HG03442 (cell line): ENCODE measurements at regions not wholly inside any gene's neighbourhood (a gene's known extent, or its start where the extent isn't known, plus 50 kb on each side); places are given as distances from the start of the nearest gene placed in this dataset.
"Not testable (repeated sequence)": the region's sequence is repeated elsewhere in the genome, so short reads cannot be mapped to it uniquely, and the experiment has no call there.

ENCODE experiments used
- ATAC-seq: cut with Tn5 transposase; IDR thresholded peaks from one replicate; pipeline ENCODE4 v1.9.1; 2021; ENCODE audit warnings: mild to moderate bottlenecking, moderate library complexity; ENCODE audit not compliant: unreplicated experiment

- ATAC-seq = no peak
Observed at GRCh38 chr5:136631186-136631585, 265.8 kb upstream of the TRPC7 start.

GRCh38 chr5:136629125-136629792 lies 263.9 kb upstream of the TRPC7 start:
- ATAC-seq = no peak

GRCh38 chr5:136626531-136626930 lies 261.2 kb upstream of the TRPC7 start:
- no peak for ATAC-seq

- no peak for ATAC-seq
Observed at GRCh38 chr5:136622747-136623146, 257.4 kb upstream of the TRPC7 start.

- no peak for ATAC-seq
Observed at GRCh38 chr5:136621743-136622142, 256.4 kb upstream of the TRPC7 start.

GRCh38 chr5:136620621-136621020 lies 255.3 kb upstream of the TRPC7 start:
- no peak for ATAC-seq

- no peak for ATAC-seq
Observed at GRCh38 chr5:136620016-136620419, 254.7 kb upstream of the TRPC7 start.

GRCh38 chr5:136619556-136619955 lies 254.2 kb upstream of the TRPC7 start:
- ATAC-seq = no peak

GRCh38 chr5:136615251-136616119 lies 250.1 kb upstream of the TRPC7 start:
- ATAC-seq = no peak

- no peak for ATAC-seq
Observed at GRCh38 chr5:136613230-136613629, 247.9 kb upstream of the TRPC7 start.

GRCh38 chr5:136605638-136606037 lies 240.3 kb upstream of the TRPC7 start:
- ATAC-seq = no peak

GRCh38 chr5:136600306-136600705 lies 235.0 kb upstream of the TRPC7 start:
- no peak for ATAC-seq

- no peak for ATAC-seq
Observed at GRCh38 chr5:136598802-136599404, 233.6 kb upstream of the TRPC7 start.

- no peak for ATAC-seq
Observed at GRCh38 chr5:136594416-136594815, 229.1 kb upstream of the TRPC7 start.

- ATAC-seq = no peak
Observed at GRCh38 chr5:136590581-136590980, 225.2 kb upstream of the TRPC7 start.

- no peak for ATAC-seq
Observed at GRCh38 chr5:136586196-136586595, 220.9 kb upstream of the TRPC7 start.

- no peak for ATAC-seq
Observed at GRCh38 chr5:136584474-136584873, 219.1 kb upstream of the TRPC7 start.

GRCh38 chr5:136579238-136579637 lies 213.9 kb upstream of the TRPC7 start:
- ATAC-seq = no peak

GRCh38 chr5:136569875-136570274 lies 204.5 kb upstream of the TRPC7 start:
- ATAC-seq = not testable (repeated sequence)

- ATAC-seq = not testable (repeated sequence)
Observed at GRCh38 chr5:136565457-136565856, 200.1 kb upstream of the TRPC7 start.

- not testable (repeated sequence) for ATAC-seq
Observed at GRCh38 chr5:136565050-136565449, 199.7 kb upstream of the TRPC7 start.

GRCh38 chr5:136564431-136564830 lies 199.1 kb upstream of the TRPC7 start:
- not testable (repeated sequence) for ATAC-seq
